ENCODE measurements at regions not wholly inside any gene's neighbourhood (a gene's known extent, or its start where the extent isn't known, plus 50 kb on each side); places are given as distances from the start of the nearest gene placed in this dataset.

DNA sequence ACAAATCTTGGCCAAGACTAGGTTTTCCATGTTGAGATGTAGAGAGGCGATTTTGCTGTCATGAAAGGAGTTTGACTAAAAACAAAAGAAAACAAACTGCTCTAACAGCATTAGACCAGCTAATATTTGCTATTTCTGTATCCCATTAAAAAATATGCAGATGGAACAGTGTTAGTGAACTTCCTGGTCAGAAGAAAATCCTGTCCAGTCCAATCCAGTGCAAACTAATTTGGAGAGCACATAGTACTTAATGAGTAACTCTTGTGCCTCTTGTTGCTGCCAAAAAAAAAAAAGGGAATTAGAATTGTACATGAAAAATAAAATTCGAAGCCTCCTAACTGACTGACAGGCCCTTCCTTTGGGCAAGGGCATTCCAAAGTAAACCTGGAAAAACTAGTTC is 298.8 kb downstream of the ETNK1 start:
- no peak overlapping the region for H3K9ac ChIP-seq (ENCODE audit: low read depth, low read length)
- intact Hi-C loops (cut with micrococcal nuclease): no loop called here

More for the DNA sequence above, 298.8 kb downstream of the ETNK1 start:
- Histone ChIP-seq H2BK120ac (ENCODE audit: low read depth, low read length) (no peak overlapping the region), H2AFZ (replicated peaks; ENCODE audit: low read length, poor library complexity) (no peak overlapping the region), H3K56ac (ENCODE audit: extremely low read depth, insufficient read depth, low read length) (no peak overlapping the region), H4K5ac (ENCODE audit: low read depth, low read length) (no peak overlapping the region), H2AK9ac (replicated peaks; ENCODE audit: low read depth, low read length, poor library complexity) (no peak overlapping the region), H3K27ac (ENCODE audit: insufficient read depth, low read length) (no peak overlapping the region), H4K8ac (ENCODE audit: low read depth in 2 of 2, low read length in 2 of 2) (no peak overlapping the region), H2AK5ac (ENCODE audit: low read depth, low read length) (no peak overlapping the region), H3K36me3 (ENCODE audit: control insufficient read depth, insufficient read depth, low read length) (no peaks in the 10 kb centered on the region), H2BK5ac (ENCODE audit: low read depth, low read length, poor library complexity, severe bottlenecking) (no peak overlapping the region), H3K9me3 (ENCODE audit: control insufficient read depth, insufficient read depth, low read length) (no peaks in the 10 kb centered on the region), H3K9me1 (ENCODE audit: insufficient read depth, low read length) (no peaks in the 10 kb centered on the region), H3K4me1 (ENCODE audit: control insufficient read depth, insufficient read depth, low read length) (no peaks in the 10 kb centered on the region), H3K14ac (replicated peaks; ENCODE audit: low read depth, low read length) (no peak overlapping the region), H2BK20ac (ENCODE audit: low read depth, low read length) (no peak overlapping the region), H4K20me1 (ENCODE audit: insufficient read depth, low read length) (no peaks in the 10 kb centered on the region), H4K91ac (ENCODE audit: insufficient read depth, low read depth, low read length) (no peak overlapping the region), H3K4me2 (ENCODE audit: low read depth, low read length) (no peak overlapping the region), H2BK15ac (ENCODE audit: low read depth, low read length) (no peak overlapping the region), H3K18ac (ENCODE audit: low read depth, low read length) (no peak overlapping the region), H3K27me3 (ENCODE audit: control insufficient read depth, insufficient read depth, low read length) (no peaks in the 10 kb centered on the region), H3K4me3 (ENCODE audit: insufficient read depth, low read depth, low read length) (no peak overlapping the region), H3K79me1 (ENCODE audit: low read depth in 1 of 2, low read length in 2 of 2) (no peaks in the 10 kb centered on the region), H3K23ac (ENCODE audit: low read depth, low read length) (no peak overlapping the region), H3K4ac (ENCODE audit: low read depth, low read length) (no peak overlapping the region)
- CTCF ChIA-PET: interaction anchor here (0.6 kb wide), 1 partner anchor 541 kb away, joined by 4 read pairs; no protein-coding TSS in a partner anchor
- DNase-seq (no peak), ATAC-seq (ENCODE audit: low read depth) (no peak)
- TF ChIP-seq BHLHE40 (IDR thresholded peaks at IDR 0.05; ENCODE audit: low read depth, low read length) (no peak), NFE2L2 (IDR thresholded peaks at IDR 0.05; ENCODE audit: low read depth, low read length) (no peak), CHD1 (IDR thresholded peaks at IDR 0.05; ENCODE audit: low read depth, low read length) (no peak), MAFK (IDR thresholded peaks at IDR 0.05; ENCODE audit: low read depth, low read length) (no peak), RCOR1 (IDR thresholded peaks at IDR 0.05; ENCODE audit: insufficient replicate concordance, low read length) (no peak), RAD21 (IDR thresholded peaks at IDR 0.05; ENCODE audit: low read length) (no peak)
- TF ChIP-seq, protein P1, sequence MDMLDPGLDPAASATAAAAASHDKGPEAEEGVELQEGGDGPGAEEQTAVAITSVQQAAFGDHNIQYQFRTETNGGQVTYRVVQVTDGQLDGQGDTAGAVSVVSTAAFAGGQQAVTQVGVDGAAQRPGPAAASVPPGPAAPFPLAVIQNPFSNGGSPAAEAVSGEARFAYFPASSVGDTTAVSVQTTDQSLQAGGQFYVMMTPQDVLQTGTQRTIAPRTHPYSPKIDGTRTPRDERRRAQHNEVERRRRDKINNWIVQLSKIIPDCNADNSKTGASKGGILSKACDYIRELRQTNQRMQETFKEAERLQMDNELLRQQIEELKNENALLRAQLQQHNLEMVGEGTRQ (IDR thresholded peaks at IDR 0.05; ENCODE audit: low read depth, low read length): no peak
- no CpG with 5 or more reads among the region's 2 CpGs for WGBS, 2 experiments (ENCODE audit: extremely low coverage in 2 of 2, insufficient read length in 1 of 2)
- no TSS peak for BruUV-seq (replicated peaks)
- dilution Hi-C loops (cut with HindIII; ENCODE audit: low sequenced_read_pairs, unreplicated experiment) (no loop called here), in situ Hi-C loops (cut with MboI; ENCODE audit: low sequenced_read_pairs) (no loop called here)
- POLR2A ChIA-PET (ENCODE audit: unreplicated experiment): no interaction called here
